ENCODE measurements at regions not wholly inside any gene's neighbourhood (a gene's known extent, or its start where the extent isn't known, plus 50 kb on each side); places are given as distances from the start of the nearest gene placed in this dataset.

DNA sequence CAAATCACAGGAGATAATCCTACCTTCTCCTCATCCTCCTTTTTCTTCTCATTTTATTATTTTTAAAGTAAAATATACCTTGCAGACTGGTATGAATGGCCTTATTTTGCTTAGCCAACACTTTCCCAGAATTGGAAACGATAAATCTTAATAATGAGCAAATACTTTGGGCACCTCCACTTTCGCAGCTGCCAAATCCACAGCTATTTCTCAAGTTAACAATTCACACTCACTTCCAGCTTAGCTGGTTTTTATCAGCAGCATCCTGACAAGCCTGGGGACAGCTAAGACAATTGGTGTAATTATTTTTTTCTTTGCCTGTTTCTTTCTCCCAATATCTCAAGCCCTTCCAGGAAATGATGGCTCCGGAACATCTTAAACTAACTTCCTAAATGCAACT, 867.5 kb upstream of the TMEM132C start:
- TF ChIP-seq, protein P1, sequence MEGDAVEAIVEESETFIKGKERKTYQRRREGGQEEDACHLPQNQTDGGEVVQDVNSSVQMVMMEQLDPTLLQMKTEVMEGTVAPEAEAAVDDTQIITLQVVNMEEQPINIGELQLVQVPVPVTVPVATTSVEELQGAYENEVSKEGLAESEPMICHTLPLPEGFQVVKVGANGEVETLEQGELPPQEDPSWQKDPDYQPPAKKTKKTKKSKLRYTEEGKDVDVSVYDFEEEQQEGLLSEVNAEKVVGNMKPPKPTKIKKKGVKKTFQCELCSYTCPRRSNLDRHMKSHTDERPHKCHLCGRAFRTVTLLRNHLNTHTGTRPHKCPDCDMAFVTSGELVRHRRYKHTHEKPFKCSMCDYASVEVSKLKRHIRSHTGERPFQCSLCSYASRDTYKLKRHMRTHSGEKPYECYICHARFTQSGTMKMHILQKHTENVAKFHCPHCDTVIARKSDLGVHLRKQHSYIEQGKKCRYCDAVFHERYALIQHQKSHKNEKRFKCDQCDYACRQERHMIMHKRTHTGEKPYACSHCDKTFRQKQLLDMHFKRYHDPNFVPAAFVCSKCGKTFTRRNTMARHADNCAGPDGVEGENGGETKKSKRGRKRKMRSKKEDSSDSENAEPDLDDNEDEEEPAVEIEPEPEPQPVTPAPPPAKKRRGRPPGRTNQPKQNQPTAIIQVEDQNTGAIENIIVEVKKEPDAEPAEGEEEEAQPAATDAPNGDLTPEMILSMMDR (conservative IDR thresholded peaks at IDR 0.05), result no peak
- TF ChIP-seq EZH2 (IDR thresholded peaks at IDR 0.05; ENCODE audit: low read depth), result no peak
